GM12891 (cell line): ENCODE measurements at regions not wholly inside any gene's neighbourhood (a gene's known extent, or its start where the extent isn't known, plus 50 kb on each side); places are given as distances from the start of the nearest gene placed in this dataset.

ENCODE experiments used
- PAX5 ChIP-seq: IDR thresholded peaks from 2 replicates; pipeline ENCODE4 v1.6.1; 2011; ENCODE audit warnings: low read length, moderate library complexity, mild to moderate bottlenecking; ENCODE audit not compliant: insufficient read depth, severe bottlenecking
- POLR2A ChIP-seq: IDR thresholded peaks from 2 replicates; pipeline ENCODE4 v1.6.1; 2011; ENCODE audit warnings: low read depth, low read length, control low read depth
- POLR2AphosphoS5 ChIP-seq: IDR thresholded peaks from 2 replicates; pipeline ENCODE4 v1.6.1; 2011; ENCODE audit warnings: low read depth, low read length, control low read depth
- SPI1 ChIP-seq: IDR thresholded peaks from 2 replicates; pipeline ENCODE4 v1.6.1; 2011; ENCODE audit warnings: low read depth, low read length, control low read depth
- TAF1 ChIP-seq: IDR thresholded peaks from 2 replicates; pipeline ENCODE4 v1.6.1; 2011; ENCODE audit warnings: low read depth, low read length, control low read depth

GRCh38 chr18:40099641-40100040, 1855.4 kb upstream of the PIK3C3 start:
- TF ChIP-seq POLR2AphosphoS5 (no peak), POLR2A (no peak), TAF1 (no peak), SPI1 (no peak), PAX5 (no peak)
